DMS53 treated with DMSO at 0.1 percent for 48 hours (cell line): ENCODE measurements at regions not wholly inside any gene's neighbourhood (a gene's known extent, or its start where the extent isn't known, plus 50 kb on each side); places are given as distances from the start of the nearest gene placed in this dataset.

Experiments
- DNase-seq: peaks from one replicate; lab custom pipeline; 2025; ENCODE audit not compliant: unreplicated experiment; lab: John Stamatoyannopoulos, UW

DNA sequence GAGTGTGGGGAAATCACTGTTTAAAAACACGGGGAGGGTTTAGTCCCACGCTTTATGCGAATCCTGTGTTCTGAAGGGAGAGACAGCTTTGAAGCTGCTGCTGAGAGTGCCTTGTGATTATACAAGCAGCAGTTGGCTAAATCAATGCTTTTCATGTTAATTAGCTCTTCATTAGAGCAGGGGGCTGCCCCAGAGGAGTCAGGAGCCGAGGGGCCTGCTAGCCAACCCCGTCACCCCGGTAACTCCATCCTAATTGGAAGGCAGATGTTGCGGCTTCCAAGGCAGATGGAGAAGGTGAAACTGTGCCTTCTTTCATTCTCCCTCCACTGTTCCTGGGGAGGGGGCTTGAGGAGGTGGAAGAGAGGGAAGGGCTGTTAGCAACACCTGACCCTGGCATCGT, 92.4 kb upstream of the ANKRD34C start:
- DNase-seq: no peak

DNA sequence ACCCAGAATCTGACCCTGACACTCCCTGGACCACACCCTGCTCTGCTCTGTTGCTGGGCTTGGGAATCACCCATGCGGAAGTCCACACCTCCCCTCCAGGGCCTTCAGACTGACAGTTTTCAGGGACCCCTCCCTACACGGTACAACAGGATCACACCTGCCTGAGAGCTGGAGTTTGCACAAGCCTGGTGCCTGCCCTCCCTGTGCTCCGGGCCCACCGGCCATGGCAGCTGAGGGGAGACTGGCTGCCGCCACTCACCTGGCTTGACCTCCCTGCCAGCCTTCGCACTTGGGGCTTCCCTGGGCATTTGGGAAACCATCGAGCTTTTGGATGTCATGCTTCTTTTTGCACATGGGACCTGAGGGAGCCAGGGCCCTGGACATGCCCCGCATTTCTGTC, 95.9 kb upstream of the ANKRD34C start:
- DNase-seq: no peak

GRCh38 chr15:79185199-79185598, 94.6 kb upstream of the RASGRF1 start:
- no peak for DNase-seq

DNA sequence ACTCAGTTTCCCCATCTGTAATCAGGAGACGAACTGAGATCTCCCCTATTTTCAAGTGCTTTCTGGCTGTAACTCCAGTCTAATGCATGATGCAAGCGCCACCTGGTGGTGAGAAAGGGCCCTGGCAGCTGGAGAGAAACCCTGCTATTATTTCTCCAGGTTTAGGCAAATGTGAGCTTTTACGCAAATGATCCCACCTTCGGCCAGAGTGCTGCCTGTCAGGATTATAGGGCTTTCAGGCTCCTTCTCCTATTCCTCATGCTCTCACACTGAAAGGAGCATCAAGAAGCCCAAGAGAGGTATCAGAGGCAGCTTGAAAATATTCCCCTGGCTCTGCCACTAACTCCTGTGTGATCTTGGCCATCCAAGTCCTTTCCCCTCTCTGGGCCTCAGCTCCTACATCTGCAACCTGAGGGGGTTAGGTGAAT, 93.9 kb upstream of the RASGRF1 start:
- peak; percentile 18 for DNase-seq

GRCh38 chr15:79180318-79180717, 89.7 kb upstream of the RASGRF1 start:
- DNase-seq: no peak

GRCh38 chr15:79179597-79179996, 89.0 kb upstream of the RASGRF1 start:
- DNase-seq: no peak

DNA sequence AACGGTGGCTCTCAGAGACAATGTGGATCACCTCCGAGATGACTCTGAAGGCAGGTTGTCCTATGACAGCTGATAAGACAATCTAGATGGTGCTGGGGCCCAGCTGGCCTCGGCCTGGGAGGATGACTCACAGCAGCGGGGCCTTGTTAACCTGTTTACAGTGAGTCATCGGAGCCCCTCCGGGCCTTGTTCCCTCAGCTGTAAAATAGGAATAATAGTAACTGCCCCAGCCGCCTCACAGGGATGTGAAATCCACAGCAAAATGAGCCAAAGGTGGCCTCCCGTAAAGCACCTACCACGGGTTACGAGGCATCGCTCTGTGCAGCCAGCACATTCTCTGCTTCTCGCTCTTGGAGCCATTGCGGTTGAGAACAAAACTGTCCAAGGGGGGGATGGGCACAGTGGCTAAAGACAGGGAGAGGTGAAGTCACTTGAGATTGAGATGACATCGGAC, 88.6 kb upstream of the RASGRF1 start:
- peak; percentile 41 for DNase-seq

DNA sequence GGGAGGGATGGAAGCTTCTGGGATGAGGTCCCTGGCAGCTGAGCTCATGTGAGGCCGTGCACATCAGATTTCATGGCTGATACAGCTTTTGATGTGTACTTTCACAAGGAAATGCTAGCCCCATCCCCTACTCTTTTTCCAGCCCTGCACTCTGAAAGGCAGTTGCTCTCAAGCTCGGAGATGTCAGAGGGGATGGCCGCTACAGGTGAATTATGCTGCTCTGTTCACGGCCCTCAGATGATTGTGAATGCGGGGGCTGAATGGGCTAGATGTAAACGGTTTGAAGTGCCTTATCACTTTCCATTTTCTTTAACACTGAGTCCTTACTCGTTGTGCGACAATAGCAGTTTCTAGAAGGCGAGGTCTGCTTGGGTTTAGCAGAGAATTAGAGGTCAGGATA, 88.0 kb upstream of the RASGRF1 start:
- DNase-seq: no peak

GRCh38 chr15:79176151-79176550, 85.6 kb upstream of the RASGRF1 start:
- DNase-seq: no peak

- DNase-seq: no peak
These were observed 82.4 kb upstream of the RASGRF1 start for GRCh38 chr15:79172801-79173460.

- DNase-seq: no peak
These were observed 81.5 kb upstream of the RASGRF1 start for GRCh38 chr15:79172032-79172481.

DNA sequence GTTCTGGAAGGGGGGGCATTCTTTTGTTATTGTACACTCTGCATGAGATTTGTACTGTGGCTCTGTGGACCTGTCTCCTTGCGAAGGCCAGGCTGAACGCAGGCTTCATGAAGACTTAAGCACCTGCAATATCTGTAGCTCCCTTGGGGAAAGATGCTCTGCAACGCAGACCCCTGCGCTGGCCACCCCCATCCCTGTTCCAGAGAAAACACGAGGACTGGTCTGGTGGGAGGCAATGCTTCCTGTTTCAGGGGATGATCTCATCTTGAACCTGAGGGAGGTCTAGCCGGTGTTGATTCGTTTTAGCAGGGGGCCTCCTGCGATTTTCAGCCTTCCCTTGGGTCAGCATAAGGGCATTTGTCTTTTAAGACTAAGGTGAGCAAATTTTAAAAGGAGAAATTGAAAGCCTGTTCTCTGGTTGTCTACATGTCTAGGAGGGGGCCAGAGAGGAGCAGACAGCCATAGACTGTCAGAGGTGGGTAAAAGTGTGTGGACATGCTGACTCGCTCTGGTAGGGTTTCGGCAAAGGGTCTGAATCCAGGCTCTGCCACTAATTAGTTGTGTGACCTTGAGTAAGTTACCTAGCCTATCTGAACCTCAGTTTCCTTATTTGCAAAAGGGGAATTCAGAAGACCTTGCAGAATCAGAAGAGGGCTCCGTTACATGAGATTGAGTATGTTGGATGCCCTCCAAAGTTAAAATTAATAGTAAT, 80.9 kb upstream of the RASGRF1 start:
- DNase-seq: no peak

DNA sequence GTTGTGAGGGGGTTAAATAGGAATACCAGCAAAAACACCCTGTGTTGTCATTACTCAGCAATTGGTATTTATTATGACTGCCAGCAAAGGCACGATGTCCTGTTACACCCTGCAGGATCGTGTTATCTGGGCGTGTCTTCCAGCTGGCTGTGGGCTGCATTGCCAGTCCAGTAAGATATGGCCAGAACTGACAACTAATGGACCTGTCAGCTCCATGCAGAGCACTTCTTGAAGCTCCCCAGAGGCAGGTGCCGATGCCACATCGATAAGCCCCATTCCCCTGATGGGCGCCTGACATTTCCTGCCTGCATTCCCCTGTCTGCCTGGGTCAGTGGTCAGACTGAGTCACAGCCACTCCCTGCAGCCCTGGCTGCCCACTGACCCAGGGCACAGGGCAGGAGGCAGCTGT, 79.7 kb upstream of the RASGRF1 start:
- DNase-seq: no peak

GRCh38 chr15:79169526-79170133, 79.0 kb upstream of the RASGRF1 start:
- DNase-seq: no peak

- DNase-seq: no peak
These were observed 78.4 kb upstream of the RASGRF1 start for GRCh38 chr15:79168922-79169456.

DNA sequence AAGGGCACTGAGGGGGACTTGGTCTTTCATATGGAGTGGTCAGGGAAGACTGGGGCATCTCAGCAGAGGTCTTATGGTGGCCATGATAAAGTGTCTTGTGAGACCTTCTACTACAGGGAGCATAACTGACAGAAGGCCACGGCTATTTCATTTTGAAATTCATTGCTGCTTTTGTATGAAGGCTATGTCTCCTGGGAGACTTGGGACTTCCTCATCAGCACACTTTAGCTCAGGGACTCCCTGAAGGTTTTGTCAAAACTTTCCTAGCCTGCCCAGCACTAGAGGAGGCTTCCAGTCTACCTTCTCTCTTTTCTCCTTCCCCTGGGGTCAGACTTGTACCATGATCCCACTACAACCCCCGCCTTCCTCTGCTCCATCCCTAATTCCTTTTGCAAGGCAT, 77.2 kb upstream of the RASGRF1 start:
- DNase-seq: no peak

DNA sequence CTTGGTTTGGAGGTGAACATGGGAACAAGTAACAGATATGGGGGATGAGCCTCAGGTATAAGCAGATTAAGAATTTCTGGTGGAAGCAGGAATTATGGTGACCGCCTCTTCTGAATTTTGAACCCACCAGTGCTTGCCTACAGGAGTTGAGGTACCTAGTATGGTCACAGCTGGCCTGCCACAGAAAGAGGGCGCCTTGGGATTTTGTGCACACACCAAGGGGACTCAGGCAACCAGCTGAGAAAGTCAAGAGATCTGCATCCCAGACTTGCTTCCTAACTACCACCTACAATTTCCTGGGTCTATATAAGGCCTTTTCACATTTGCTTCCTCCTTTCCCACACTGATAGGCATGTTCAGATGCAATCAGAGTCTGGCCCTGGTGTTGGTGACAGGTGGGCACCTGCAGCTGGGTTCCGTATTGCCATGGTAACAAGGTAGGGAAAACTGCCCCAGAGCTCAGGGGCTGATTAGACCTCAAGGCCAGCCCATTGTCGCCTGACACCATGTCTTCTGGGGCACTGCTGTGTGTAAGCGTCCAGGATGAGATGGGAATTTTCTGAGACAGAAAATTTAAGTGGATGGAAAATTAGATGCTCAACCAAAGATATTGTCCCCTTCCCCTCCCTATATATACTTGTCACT, 75.9 kb upstream of the RASGRF1 start:
- DNase-seq: no peak

GRCh38 chr15:79164465-79164864, 73.9 kb upstream of the RASGRF1 start:
- no peak for DNase-seq

DNA sequence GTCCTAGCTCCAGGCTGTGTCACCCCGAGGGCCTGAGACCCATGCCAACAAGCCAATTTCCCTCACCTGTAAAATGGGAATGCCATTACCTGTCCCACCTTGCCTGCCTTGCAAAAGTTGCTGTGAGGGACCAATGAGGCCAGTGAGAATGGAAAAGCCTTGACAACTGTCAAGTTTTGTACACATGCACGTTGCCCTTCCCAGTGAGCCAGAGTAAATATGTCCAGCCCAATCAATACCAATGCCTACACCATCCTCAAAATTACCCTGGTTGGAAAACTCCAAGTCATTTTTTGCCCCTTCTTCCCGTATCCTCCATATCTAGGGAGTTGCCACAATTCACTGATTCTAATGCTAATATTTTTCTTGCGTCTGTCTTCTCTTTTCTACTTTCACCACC, 73.5 kb upstream of the RASGRF1 start:
- no peak for DNase-seq

DNA sequence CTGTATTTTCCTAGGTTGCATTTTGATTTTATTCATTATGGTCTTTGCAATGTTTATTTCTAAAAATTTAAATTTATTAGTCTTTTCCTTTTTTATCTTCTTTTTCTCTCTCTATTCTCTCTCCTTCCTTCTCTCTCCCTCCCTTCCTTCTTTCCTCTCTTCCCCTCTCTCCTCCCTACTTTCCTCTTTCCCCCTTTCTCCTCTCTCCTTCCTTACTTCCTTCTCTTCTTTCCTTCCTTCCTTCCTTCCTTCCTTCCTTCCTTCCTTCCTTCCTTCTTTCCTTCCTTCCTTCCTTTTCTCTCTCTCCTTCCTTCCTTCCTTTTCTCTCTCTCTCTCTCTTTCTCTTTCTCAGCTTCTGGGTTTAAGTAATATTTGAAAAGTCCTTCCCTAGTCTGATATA, 72.8 kb upstream of the RASGRF1 start:
- DNase-seq: no peak

GRCh38 chr15:79161837-79162508, 71.4 kb upstream of the RASGRF1 start:
- no peak for DNase-seq
